ENCODE measurements at regions not wholly inside any gene's neighbourhood (a gene's known extent, or its start where the extent isn't known, plus 50 kb on each side); places are given as distances from the start of the nearest gene placed in this dataset.

GRCh38 chr21:28675331-28676041, 317.2 kb downstream of the LTN1 start:
- H4K20me1 ChIP-seq (ENCODE audit: low read depth): no peaks in the 10 kb centered on the region
- no peak overlapping the region for H3K27ac ChIP-seq
- H3F3A ChIP-seq (ENCODE audit: low read depth): no peaks in the 10 kb centered on the region
- H3K27ac Mint-ChIP-seq: no peak overlapping the region
- H3K27me3 Mint-ChIP-seq (ENCODE audit: insufficient read depth, low read depth): no peaks in the 10 kb centered on the region
- no peak overlapping the region for H3K4me2 ChIP-seq
- no peaks in the 10 kb centered on the region for H3K79me2 ChIP-seq (ENCODE audit: low read depth)
- no peaks in the 10 kb centered on the region for H3K27me3 ChIP-seq
- H3K36me3 Mint-ChIP-seq: no peaks in the 10 kb centered on the region
- no peaks in the 10 kb centered on the region for H3K36me3 ChIP-seq
- no peak overlapping the region for H2AFZ ChIP-seq (replicated peaks)
- no peak overlapping the region for H3K4me3 ChIP-seq
- H3K4me1 ChIP-seq: no peaks in the 10 kb centered on the region
- no peak for TF ChIP-seq EZH2phosphoT487 (IDR thresholded peaks at IDR 0.05)
- TF ChIP-seq EZH2 (IDR thresholded peaks at IDR 0.05): no peak
- TF ChIP-seq CTCF (IDR thresholded peaks at IDR 0.05): no peak
- no peaks in the 10 kb centered on the region for H3K4me1 Mint-ChIP-seq
- no peak for DNase-seq (ENCODE audit: low spot score)
- H3K9me3 ChIP-seq (ENCODE audit: low read depth): no peaks in the 10 kb centered on the region
- no peak overlapping the region for H3K9ac ChIP-seq
- no peak overlapping the region for H3K4me3 Mint-ChIP-seq
- H3K9me3 Mint-ChIP-seq: peaks cover 5% of the 10 kb centered on the region

GRCh38 chr21:28674763-28675162, 317.9 kb downstream of the LTN1 start:
- TF ChIP-seq EZH2 (IDR thresholded peaks at IDR 0.05) (no peak), EZH2phosphoT487 (IDR thresholded peaks at IDR 0.05) (no peak)
- no peaks in the 10 kb centered on the region for H3K36me3 ChIP-seq
- Mint-ChIP-seq H3K4me1 (no peaks in the 10 kb centered on the region), H3K36me3 (no peaks in the 10 kb centered on the region), H3K27me3 (ENCODE audit: insufficient read depth, low read depth) (no peaks in the 10 kb centered on the region), H3K4me3 (no peak overlapping the region), H3K27ac (no peak overlapping the region), H3K9me3 (peaks cover 8% of the 10 kb centered on the region)
- H3K9ac ChIP-seq: no peak overlapping the region
- no peaks in the 10 kb centered on the region for H3F3A ChIP-seq (ENCODE audit: low read depth)
- no peak for DNase-seq (ENCODE audit: low spot score)
- no peaks in the 10 kb centered on the region for H4K20me1 ChIP-seq (ENCODE audit: low read depth)
- H3K4me3 ChIP-seq: no peak overlapping the region
- H3K79me2 ChIP-seq (ENCODE audit: low read depth): no peaks in the 10 kb centered on the region
- H3K9me3 ChIP-seq (ENCODE audit: low read depth): no peaks in the 10 kb centered on the region
- no peak overlapping the region for H3K27ac ChIP-seq
- H3K27me3 ChIP-seq: no peaks in the 10 kb centered on the region
- H3K4me2 ChIP-seq: no peak overlapping the region
- no peaks in the 10 kb centered on the region for H3K4me1 ChIP-seq
- no peak overlapping the region for H2AFZ ChIP-seq (replicated peaks)

GRCh38 chr21:28671549-28672195, 321.0 kb downstream of the LTN1 start:
- H3K4me2 ChIP-seq: no peak overlapping the region
- no peaks in the 10 kb centered on the region for H3K9me3 ChIP-seq (ENCODE audit: low read depth)
- TF ChIP-seq EZH2phosphoT487 (IDR thresholded peaks at IDR 0.05) (no peak), CTCF (IDR thresholded peaks at IDR 0.05) (no peak), EZH2 (IDR thresholded peaks at IDR 0.05) (no peak)
- H3K9ac ChIP-seq: no peak overlapping the region
- Mint-ChIP-seq H3K4me3 (no peak overlapping the region), H3K27ac (no peak overlapping the region), H3K9me3 (peaks cover 3% of the 10 kb centered on the region), H3K36me3 (no peaks in the 10 kb centered on the region), H3K4me1 (no peaks in the 10 kb centered on the region), H3K27me3 (ENCODE audit: insufficient read depth, low read depth) (no peaks in the 10 kb centered on the region)
- no peaks in the 10 kb centered on the region for H3K36me3 ChIP-seq
- H3K4me3 ChIP-seq: no peak overlapping the region
- no peaks in the 10 kb centered on the region for H3K79me2 ChIP-seq (ENCODE audit: low read depth)
- no peak for DNase-seq (ENCODE audit: low spot score)
- no peak overlapping the region for H2AFZ ChIP-seq (replicated peaks)
- H3K27ac ChIP-seq: no peak overlapping the region
- no peaks in the 10 kb centered on the region for H3F3A ChIP-seq (ENCODE audit: low read depth)
- H3K4me1 ChIP-seq: no peaks in the 10 kb centered on the region
- no peaks in the 10 kb centered on the region for H4K20me1 ChIP-seq (ENCODE audit: low read depth)
- no peaks in the 10 kb centered on the region for H3K27me3 ChIP-seq
